ENCODE measurements at regions not wholly inside any gene's neighbourhood (a gene's known extent, or its start where the extent isn't known, plus 50 kb on each side); places are given as distances from the start of the nearest gene placed in this dataset.

- TF ChIP-seq CTCF (IDR thresholded peaks at IDR 0.05) (no peak), POLR2A (IDR thresholded peaks at IDR 0.05) (no peak)
These were observed 133.0 kb upstream of the EFNA5 start for GRCh38 chr5:107803728-107804127.
